ENCODE measurements at regions not wholly inside any gene's neighbourhood (a gene's known extent, or its start where the extent isn't known, plus 50 kb on each side); places are given as distances from the start of the nearest gene placed in this dataset.

GRCh38 chr3:59107856-59108815 is 58.3 kb upstream of the CFAP20DC start:
- POLR2A ChIA-PET, result no interaction called here
- no peak for TF ChIP-seq FOXK2 (IDR thresholded peaks at IDR 0.05)
- no peak for TF ChIP-seq FOXA1 (IDR thresholded peaks at IDR 0.05)
- no peak for TF ChIP-seq SP1 (IDR thresholded peaks at IDR 0.05)
- no peak for TF ChIP-seq FOXM1 (IDR thresholded peaks at IDR 0.05; ENCODE audit: borderline replicate concordance)
- no peak for TF ChIP-seq LEF1 (IDR thresholded peaks at IDR 0.05; ENCODE audit: borderline replicate concordance)
- no peak for TF ChIP-seq L3MBTL2 (conservative IDR thresholded peaks at IDR 0.05)
- TF ChIP-seq ARNT (IDR thresholded peaks at IDR 0.05), result no peak
- TF ChIP-seq HDGF (IDR thresholded peaks at IDR 0.05; ENCODE audit: borderline replicate concordance), result no peak
- no peak for TF ChIP-seq ZNF384 (IDR thresholded peaks at IDR 0.05)
- TF ChIP-seq SUZ12 (IDR thresholded peaks at IDR 0.05), result no peak
- TF ChIP-seq NFRKB (IDR thresholded peaks at IDR 0.05), result no peak
- no peak for TF ChIP-seq BHLHE40 (IDR thresholded peaks at IDR 0.05; ENCODE audit: borderline replicate concordance)
- no peak for TF ChIP-seq TARDBP (IDR thresholded peaks at IDR 0.05)
- TF ChIP-seq ELF4 (IDR thresholded peaks at IDR 0.05), result no peak
- CTCF ChIA-PET, result interaction anchor here (1.3 kb wide), 1 partner anchor 14 kb away, joined by 4 read pairs; no protein-coding TSS in a partner anchor
- no peak for DNase-seq (ENCODE audit: extremely low spot score)

- no peak for DNase-seq (ENCODE audit: extremely low spot score)
- POLR2A ChIA-PET, result no interaction called here
- no peak for TF ChIP-seq LEF1 (IDR thresholded peaks at IDR 0.05; ENCODE audit: borderline replicate concordance)
- no peak for TF ChIP-seq FOXM1 (IDR thresholded peaks at IDR 0.05; ENCODE audit: borderline replicate concordance)
- no peak for TF ChIP-seq FOXA1 (IDR thresholded peaks at IDR 0.05)
- TF ChIP-seq L3MBTL2 (conservative IDR thresholded peaks at IDR 0.05), result no peak
- TF ChIP-seq ZNF384 (IDR thresholded peaks at IDR 0.05), result no peak
- TF ChIP-seq ELF4 (IDR thresholded peaks at IDR 0.05), result no peak
- no peak for TF ChIP-seq FOXK2 (IDR thresholded peaks at IDR 0.05)
- TF ChIP-seq PKNOX1 (IDR thresholded peaks at IDR 0.05), result no peak
- TF ChIP-seq NFRKB (IDR thresholded peaks at IDR 0.05), result no peak
- TF ChIP-seq ARNT (IDR thresholded peaks at IDR 0.05), result no peak
- CTCF ChIA-PET, result no interaction called here
Measured at GRCh38 chr3:59106085-59106648, 56.3 kb upstream of the CFAP20DC start.

GRCh38 chr3:59103552-59103951 is 53.7 kb upstream of the CFAP20DC start:
- no peak for TF ChIP-seq SUZ12 (IDR thresholded peaks at IDR 0.05)
- TF ChIP-seq ARNT (IDR thresholded peaks at IDR 0.05), result no peak
- no peak for TF ChIP-seq HDGF (IDR thresholded peaks at IDR 0.05; ENCODE audit: borderline replicate concordance)
- no peak for TF ChIP-seq PKNOX1 (IDR thresholded peaks at IDR 0.05)
- TF ChIP-seq ZNF384 (IDR thresholded peaks at IDR 0.05), result no peak
- no peak for TF ChIP-seq NFRKB (IDR thresholded peaks at IDR 0.05)
- TF ChIP-seq FOXA1 (IDR thresholded peaks at IDR 0.05), result no peak
- TF ChIP-seq CTBP1 (IDR thresholded peaks at IDR 0.05; ENCODE audit: borderline replicate concordance), result no peak
- no peak for TF ChIP-seq ELF4 (IDR thresholded peaks at IDR 0.05)
- TF ChIP-seq SP1 (IDR thresholded peaks at IDR 0.05), result no peak
- no peak for TF ChIP-seq L3MBTL2 (conservative IDR thresholded peaks at IDR 0.05)
- TF ChIP-seq LEF1 (IDR thresholded peaks at IDR 0.05; ENCODE audit: borderline replicate concordance), result no peak
- TF ChIP-seq TARDBP (IDR thresholded peaks at IDR 0.05), result no peak
- no peak for TF ChIP-seq FOXK2 (IDR thresholded peaks at IDR 0.05)
- no peak for TF ChIP-seq FOXM1 (IDR thresholded peaks at IDR 0.05; ENCODE audit: borderline replicate concordance)
- TF ChIP-seq BHLHE40 (IDR thresholded peaks at IDR 0.05; ENCODE audit: borderline replicate concordance), result no peak
- ChIA-PET CTCF (interaction anchor here (0.6 kb wide), 1 partner anchor 400 kb away, joined by 5 read pairs; no protein-coding TSS in a partner anchor), POLR2A (no interaction called here)
- DNase-seq (ENCODE audit: extremely low spot score), result no peak

- no peak for DNase-seq (ENCODE audit: extremely low spot score)
- POLR2A ChIA-PET, result no interaction called here
- TF ChIP-seq TARDBP (IDR thresholded peaks at IDR 0.05) (no peak), L3MBTL2 (conservative IDR thresholded peaks at IDR 0.05) (no peak), SUZ12 (IDR thresholded peaks at IDR 0.05) (no peak), ELF4 (IDR thresholded peaks at IDR 0.05) (no peak), SP1 (IDR thresholded peaks at IDR 0.05) (no peak), HDGF (IDR thresholded peaks at IDR 0.05; ENCODE audit: borderline replicate concordance) (no peak), FOXK2 (IDR thresholded peaks at IDR 0.05) (no peak), FOXM1 (IDR thresholded peaks at IDR 0.05; ENCODE audit: borderline replicate concordance) (no peak), BHLHE40 (IDR thresholded peaks at IDR 0.05; ENCODE audit: borderline replicate concordance) (no peak), ZNF384 (IDR thresholded peaks at IDR 0.05) (no peak), NFRKB (IDR thresholded peaks at IDR 0.05) (no peak), CTBP1 (IDR thresholded peaks at IDR 0.05; ENCODE audit: borderline replicate concordance) (no peak), LEF1 (IDR thresholded peaks at IDR 0.05; ENCODE audit: borderline replicate concordance) (no peak)
- CTCF ChIA-PET, result no interaction called here
Measured at GRCh38 chr3:59101231-59101736, 51.5 kb upstream of the CFAP20DC start.
